BLaER1 treated with 17β-estradiol and CSF1 and Interleukin-3, amounts not matched to agents 10 nM and 100 nM (cell line): ENCODE measurements at regions not wholly inside any gene's neighbourhood (a gene's known extent, or its start where the extent isn't known, plus 50 kb on each side); places are given as distances from the start of the nearest gene placed in this dataset.

Experiments used
- H3K27ac ChIP-seq, 11 experiments: shearing (Covaris generic); formaldehyde crosslinking; 2 replicates each; pipeline ENCODE4 v1.8.1; 2022
- H3K27me3 ChIP-seq, 11 experiments: shearing (Covaris generic); formaldehyde crosslinking; 2 replicates each; pipeline ENCODE4 v1.8.1; 2022
- H3K36me3 ChIP-seq, 11 experiments: shearing (Covaris generic); formaldehyde crosslinking; 2 replicates each; pipeline ENCODE4 v1.8.1; 2022
- H3K4me1 ChIP-seq, 10 experiments: shearing (Covaris generic); formaldehyde crosslinking; 2 replicates each; pipeline ENCODE4 v1.8.1; 2022
- H3K4me2 ChIP-seq, 11 experiments: shearing (Covaris generic); formaldehyde crosslinking; 2 replicates each; pipeline ENCODE4 v1.8.1; 2022
- H3K4me3 ChIP-seq, 10 experiments: shearing (Covaris generic); formaldehyde crosslinking; 2 replicates each; pipeline ENCODE4 v1.8.1; 2022
- H3K9ac ChIP-seq, 11 experiments: shearing (Covaris generic); formaldehyde crosslinking; 2 replicates each; pipeline ENCODE4 v1.8.1; 2022
- H3K9me3 ChIP-seq, 11 experiments: shearing (Covaris generic); formaldehyde crosslinking; replicated peaks in 1 of 11; 2 replicates each; pipeline ENCODE4 v1.8.1; 2022
- H4K20me1 ChIP-seq, 11 experiments: shearing (Covaris generic); formaldehyde crosslinking; 2 replicates each; pipeline ENCODE4 v1.8.1; 2022
- Cebpa-rat ChIP-seq, 11 experiments: shearing (Covaris generic); IDR thresholded peaks; 2 replicates each; pipeline ENCODE4 v1.8.1; 2022

DNA sequence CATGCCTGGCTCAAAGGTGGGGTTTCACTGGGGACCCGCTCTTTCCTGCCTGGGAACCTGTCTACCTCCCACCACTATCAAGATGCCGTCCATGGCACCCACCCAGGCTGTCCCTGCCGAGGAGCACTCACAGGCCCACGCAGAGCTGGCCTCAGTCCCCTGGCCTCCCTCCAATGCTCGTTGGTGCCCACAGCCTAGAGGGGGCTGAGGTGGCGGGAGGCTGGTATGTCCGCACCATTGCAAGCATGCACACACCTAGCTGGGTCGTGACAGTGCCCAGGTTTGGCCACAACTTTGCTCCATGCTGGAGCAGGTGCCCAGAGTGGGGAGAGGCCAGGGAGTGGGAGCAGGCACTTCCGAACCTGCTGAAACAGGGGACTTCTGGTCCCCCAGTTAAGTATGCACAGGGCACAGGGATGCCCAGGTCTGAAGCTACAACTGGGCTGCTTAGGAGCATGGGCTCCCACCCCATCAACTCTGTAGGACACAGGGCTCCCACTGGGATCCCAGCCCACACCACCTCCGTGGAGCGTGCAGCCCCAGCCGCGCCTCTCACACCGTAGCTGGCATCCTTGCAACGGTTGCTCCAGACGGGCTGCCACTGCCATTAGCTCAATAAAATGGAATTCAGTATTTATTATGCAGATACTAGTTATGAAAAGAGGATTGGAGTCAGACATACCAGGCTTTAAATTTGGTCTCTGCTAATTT is 1376.1 kb upstream of the TENM3 start:
- no peak for TF ChIP-seq Cebpa-rat (IDR thresholded peaks at IDR 0.05)
- H3K4me3 ChIP-seq = no peak overlapping the region
- no peaks in the 10 kb centered on the region for H3K27me3 ChIP-seq
- no peak overlapping the region for H3K27ac ChIP-seq
- H3K36me3 ChIP-seq = no peaks in the 10 kb centered on the region
- no peaks in the 10 kb centered on the region for H4K20me1 ChIP-seq
- peaks cover 12 to 22% (median 20%) of the 10 kb centered on the region in 11 experiments for H3K9me3 ChIP-seq
- H3K9ac ChIP-seq = no peak overlapping the region
- no peak overlapping the region for H3K4me2 ChIP-seq
- no peaks in the 10 kb centered on the region for H3K4me1 ChIP-seq

DNA sequence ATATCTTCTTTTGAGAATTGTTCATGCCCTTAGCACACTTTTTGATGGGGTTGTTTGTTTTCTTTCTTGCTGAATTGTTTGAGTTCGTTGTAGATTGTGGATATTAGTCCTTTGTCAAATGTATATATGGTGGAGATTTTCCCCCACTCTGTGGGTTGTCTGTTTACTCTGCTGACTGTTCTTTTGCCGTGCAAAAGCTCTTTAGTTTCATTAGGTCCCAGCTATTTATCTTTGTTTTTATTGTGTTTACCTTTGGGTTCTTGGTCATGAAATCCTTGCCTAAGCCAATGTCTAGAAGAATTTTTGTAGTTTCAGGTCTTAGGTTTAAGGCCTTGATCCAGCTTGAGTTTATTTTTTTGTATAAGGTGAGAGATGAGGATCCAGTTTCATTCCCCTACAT is 1372.6 kb upstream of the TENM3 start:
- no peak for TF ChIP-seq Cebpa-rat (IDR thresholded peaks at IDR 0.05)
- Histone ChIP-seq H3K36me3 (no peaks in the 10 kb centered on the region), H3K4me3 (no peak overlapping the region), H3K9me3 (peaks cover 15 to 28% (median 22%) of the 10 kb centered on the region in 11 experiments), H4K20me1 (no peaks in the 10 kb centered on the region), H3K27me3 (no peaks in the 10 kb centered on the region), H3K4me1 (no peaks in the 10 kb centered on the region), H3K4me2 (no peak overlapping the region), H3K9ac (no peak overlapping the region), H3K27ac (no peak overlapping the region)

DNA sequence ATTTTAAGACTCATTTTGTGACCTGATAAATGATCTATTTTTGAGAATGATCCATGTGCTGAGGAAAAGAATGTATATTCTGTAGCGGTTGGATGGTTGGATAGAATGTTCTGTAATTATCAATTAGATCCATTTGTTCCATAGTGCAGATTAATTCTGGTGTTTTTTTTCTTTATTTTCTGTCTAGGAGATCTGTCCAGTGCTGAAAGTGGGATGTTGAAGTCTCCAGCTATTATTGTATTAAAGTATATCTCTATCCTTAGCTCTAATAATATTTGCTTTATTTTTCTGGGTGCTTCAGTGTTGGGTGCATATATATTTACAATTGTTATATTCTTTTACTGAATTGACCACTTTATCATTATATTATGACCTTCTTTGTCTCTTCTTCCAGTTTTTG is 1344.9 kb upstream of the TENM3 start:
- H3K9me3 ChIP-seq = 0 out of 22 replicates have a peak, but pooled peaks cover 0 to 4% (median 0%) of the 10 kb centered on the region in 11 experiments
- H3K4me3 ChIP-seq = no peak overlapping the region
- no peak overlapping the region for H3K9ac ChIP-seq
- no peaks in the 10 kb centered on the region for H3K27me3 ChIP-seq
- H4K20me1 ChIP-seq = no peaks in the 10 kb centered on the region
- no peak overlapping the region for H3K4me2 ChIP-seq
- H3K4me1 ChIP-seq = no peaks in the 10 kb centered on the region
- no peaks in the 10 kb centered on the region for H3K36me3 ChIP-seq
- no peak for TF ChIP-seq Cebpa-rat (IDR thresholded peaks at IDR 0.05)
- no peak overlapping the region for H3K27ac ChIP-seq

DNA sequence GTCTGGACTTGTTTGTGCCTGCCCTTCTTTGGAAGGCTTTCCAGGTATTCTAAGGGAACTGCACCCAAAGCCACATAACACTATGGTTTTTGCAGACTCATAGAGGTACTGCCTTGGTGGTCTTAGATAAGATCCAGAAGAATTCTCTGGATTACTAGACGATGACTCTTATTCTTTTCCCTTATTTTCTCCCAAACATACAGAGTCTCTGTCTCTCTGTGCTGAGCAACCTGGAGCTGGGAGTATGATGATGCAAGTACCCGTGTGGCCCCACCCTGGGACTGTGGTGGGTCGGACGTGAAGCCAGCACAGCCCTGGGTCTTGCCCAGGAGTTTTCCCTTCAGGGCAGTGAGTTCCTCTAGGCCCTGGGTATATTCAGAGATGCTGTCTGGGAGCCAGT is 1342.4 kb upstream of the TENM3 start:
- no peak overlapping the region for H3K4me3 ChIP-seq
- TF ChIP-seq Cebpa-rat (IDR thresholded peaks at IDR 0.05) = no peak
- no peak overlapping the region for H3K9ac ChIP-seq
- 0 out of 22 replicates have a peak, but pooled peaks cover 0 to 4% (median 0%) of the 10 kb centered on the region in 11 experiments for H3K9me3 ChIP-seq
- H4K20me1 ChIP-seq = no peaks in the 10 kb centered on the region
- H3K27ac ChIP-seq = no peak overlapping the region
- no peaks in the 10 kb centered on the region for H3K27me3 ChIP-seq
- H3K4me1 ChIP-seq = no peaks in the 10 kb centered on the region
- H3K36me3 ChIP-seq = no peaks in the 10 kb centered on the region
- H3K4me2 ChIP-seq = no peak overlapping the region

DNA sequence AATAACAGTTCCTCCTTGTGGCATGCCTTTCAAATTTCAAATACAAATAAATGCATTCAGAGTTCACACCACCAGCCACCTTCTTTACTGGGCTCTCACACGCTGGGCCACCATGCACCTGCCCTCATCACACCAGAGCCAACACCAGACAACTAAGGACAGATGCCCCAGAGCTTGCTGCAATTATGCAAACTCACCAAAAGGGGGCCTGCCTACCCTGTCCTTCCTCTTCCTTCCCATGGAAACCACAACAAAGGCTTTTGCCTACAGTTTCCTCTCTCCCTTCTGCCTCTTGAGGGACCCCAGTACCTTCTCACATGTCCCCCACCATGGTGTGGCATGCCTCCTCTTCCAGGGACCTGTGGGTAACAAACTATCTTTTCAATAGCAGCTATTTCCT is 1333.9 kb upstream of the TENM3 start:
- Histone ChIP-seq H3K27me3 (no peaks in the 10 kb centered on the region), H3K9ac (no peak overlapping the region), H3K9me3 (no peaks in the 10 kb centered on the region), H3K4me2 (no peak overlapping the region), H3K4me3 (no peak overlapping the region), H3K4me1 (no peaks in the 10 kb centered on the region), H4K20me1 (no peaks in the 10 kb centered on the region), H3K36me3 (no peaks in the 10 kb centered on the region), H3K27ac (no peak overlapping the region)
- TF ChIP-seq Cebpa-rat (IDR thresholded peaks at IDR 0.05) = no peak

DNA sequence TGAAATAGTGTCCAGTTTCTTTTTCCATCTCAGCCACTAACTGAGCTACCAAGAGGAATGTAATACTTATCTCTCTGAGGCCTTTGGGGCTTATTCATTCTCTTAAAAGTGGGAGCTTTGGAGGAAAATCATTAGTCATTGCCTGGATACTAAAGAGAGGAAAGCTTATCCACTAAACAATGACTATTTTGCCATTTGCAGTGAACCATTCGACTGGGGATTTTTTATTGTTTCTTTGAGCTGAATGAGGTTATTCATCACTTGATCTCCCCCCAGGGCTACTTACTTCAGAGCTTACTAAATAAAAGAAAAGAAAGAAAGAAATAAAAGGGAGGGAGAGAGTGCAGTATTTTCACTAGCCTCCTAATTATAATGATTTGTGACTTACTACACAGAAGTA is 1329.5 kb upstream of the TENM3 start:
- TF ChIP-seq Cebpa-rat (IDR thresholded peaks at IDR 0.05) = no peak
- no peak overlapping the region for H3K9ac ChIP-seq
- no peaks in the 10 kb centered on the region for H3K9me3 ChIP-seq
- no peak overlapping the region for H3K4me3 ChIP-seq
- no peaks in the 10 kb centered on the region for H4K20me1 ChIP-seq
- H3K4me1 ChIP-seq = no peaks in the 10 kb centered on the region
- no peaks in the 10 kb centered on the region for H3K36me3 ChIP-seq
- no peak overlapping the region for H3K4me2 ChIP-seq
- no peak overlapping the region for H3K27ac ChIP-seq
- no peaks in the 10 kb centered on the region for H3K27me3 ChIP-seq

DNA sequence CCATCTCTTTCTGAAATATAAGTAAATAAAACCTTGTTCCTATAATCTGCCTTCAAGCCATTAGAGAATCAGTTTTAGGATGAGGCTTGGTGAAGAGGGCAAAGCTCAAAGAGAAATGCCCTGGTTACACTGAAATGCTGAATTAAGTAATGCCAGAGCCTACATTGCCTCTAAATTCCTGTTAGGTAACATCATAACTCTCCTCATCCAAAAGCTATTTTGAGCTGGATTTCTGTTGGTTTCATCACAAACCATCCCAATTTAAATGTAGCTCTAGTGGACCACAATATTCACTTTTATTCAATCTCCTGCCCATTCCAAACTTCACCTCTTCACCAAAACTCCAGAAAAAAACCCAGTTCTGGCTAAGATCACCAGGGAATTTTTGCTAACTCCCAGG is 1319.7 kb upstream of the TENM3 start:
- TF ChIP-seq Cebpa-rat (IDR thresholded peaks at IDR 0.05) = no peak
- H3K4me2 ChIP-seq = no peak overlapping the region
- no peaks in the 10 kb centered on the region for H4K20me1 ChIP-seq
- no peak overlapping the region for H3K27ac ChIP-seq
- no peaks in the 10 kb centered on the region for H3K36me3 ChIP-seq
- no peaks in the 10 kb centered on the region for H3K9me3 ChIP-seq
- no peak overlapping the region for H3K9ac ChIP-seq
- H3K4me1 ChIP-seq = no peaks in the 10 kb centered on the region
- H3K27me3 ChIP-seq = no peaks in the 10 kb centered on the region
- H3K4me3 ChIP-seq = no peak overlapping the region

DNA sequence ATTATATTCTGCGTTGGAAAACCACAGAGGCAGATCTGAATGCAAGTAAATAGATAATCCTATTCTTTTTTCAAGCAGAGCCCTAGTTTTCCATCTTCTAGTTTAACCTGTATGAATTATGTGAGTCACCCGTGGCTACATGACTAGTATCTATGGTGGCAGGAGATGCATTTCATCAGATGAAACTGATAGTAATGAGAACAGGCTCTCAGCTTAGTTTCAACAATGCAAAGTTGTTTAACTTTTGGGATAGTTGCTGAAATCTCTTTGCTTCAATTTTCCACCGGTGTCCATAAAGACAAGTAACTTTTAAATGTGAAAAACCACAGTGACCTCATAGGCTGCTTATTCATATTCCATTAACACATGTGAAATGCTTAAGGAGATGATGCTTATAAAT is 1317.4 kb upstream of the TENM3 start:
- Histone ChIP-seq H3K27me3 (no peaks in the 10 kb centered on the region), H3K4me3 (no peak overlapping the region), H3K36me3 (no peaks in the 10 kb centered on the region), H3K27ac (no peak overlapping the region), H3K9me3 (no peaks in the 10 kb centered on the region), H3K4me1 (no peaks in the 10 kb centered on the region), H3K4me2 (no peak overlapping the region), H3K9ac (no peak overlapping the region), H4K20me1 (no peaks in the 10 kb centered on the region)
- no peak for TF ChIP-seq Cebpa-rat (IDR thresholded peaks at IDR 0.05)

DNA sequence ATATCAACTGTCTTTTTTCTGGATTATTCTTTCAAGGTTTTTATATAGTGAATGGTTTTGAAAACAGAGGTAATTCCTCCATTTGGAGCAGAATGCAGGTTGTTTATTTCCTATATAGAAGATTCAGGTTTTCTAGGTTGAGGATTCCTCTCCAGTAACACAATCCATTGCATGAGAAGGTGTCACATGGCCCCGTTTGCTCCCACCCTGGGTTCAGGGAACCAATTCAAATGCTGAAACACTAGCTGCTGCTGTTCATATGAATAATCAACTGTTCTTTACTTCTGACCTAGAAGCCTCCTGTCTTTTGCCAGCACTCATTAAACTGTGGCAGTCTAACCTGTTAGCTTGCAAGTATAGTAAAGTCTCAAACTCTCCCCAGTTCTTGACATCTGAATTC is 1316.9 kb upstream of the TENM3 start:
- no peak overlapping the region for H3K27ac ChIP-seq
- TF ChIP-seq Cebpa-rat (IDR thresholded peaks at IDR 0.05) = no peak
- H3K27me3 ChIP-seq = no peaks in the 10 kb centered on the region
- H3K4me3 ChIP-seq = no peak overlapping the region
- H4K20me1 ChIP-seq = no peaks in the 10 kb centered on the region
- no peaks in the 10 kb centered on the region for H3K4me1 ChIP-seq
- no peaks in the 10 kb centered on the region for H3K36me3 ChIP-seq
- H3K9ac ChIP-seq = no peak overlapping the region
- H3K9me3 ChIP-seq = no peaks in the 10 kb centered on the region
- no peak overlapping the region for H3K4me2 ChIP-seq

DNA sequence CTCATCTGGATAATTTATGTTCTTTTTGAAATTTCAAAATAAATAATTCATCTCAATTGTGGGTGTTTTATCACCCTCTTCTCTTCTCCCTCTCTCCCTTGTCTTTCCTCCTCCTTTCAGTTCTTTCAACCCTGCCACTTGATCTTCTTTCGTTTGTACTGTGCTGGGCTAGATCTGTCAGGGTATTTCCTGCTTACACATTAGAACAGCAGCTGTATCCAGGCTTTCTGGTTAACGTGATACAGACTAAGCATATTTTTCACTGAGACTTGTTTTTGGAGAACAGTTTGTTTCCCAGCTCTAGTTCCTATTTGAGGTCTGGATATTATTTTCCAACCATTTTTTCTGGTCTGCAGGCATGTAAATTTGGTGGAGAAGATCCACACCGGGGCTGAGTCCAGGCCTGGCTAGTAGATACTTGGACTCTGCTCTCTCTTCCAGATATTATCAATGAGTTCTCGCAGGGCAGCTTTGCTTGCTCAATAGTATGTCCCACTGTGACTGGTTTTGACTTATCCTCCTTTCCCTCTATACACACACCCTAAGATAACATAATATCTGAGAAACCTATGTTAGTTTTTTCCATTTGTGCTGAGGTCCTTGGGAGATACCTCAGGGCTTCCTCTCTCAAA is 1310.7 kb upstream of the TENM3 start:
- TF ChIP-seq Cebpa-rat (IDR thresholded peaks at IDR 0.05) = no peak
- Histone ChIP-seq H3K27me3 (no peaks in the 10 kb centered on the region), H3K27ac (no peak overlapping the region), H3K9ac (no peak overlapping the region), H4K20me1 (no peaks in the 10 kb centered on the region), H3K9me3 (no peaks in the 10 kb centered on the region), H3K4me3 (no peak overlapping the region), H3K4me1 (no peaks in the 10 kb centered on the region), H3K4me2 (no peak overlapping the region), H3K36me3 (no peaks in the 10 kb centered on the region)
